ENCODE measurements at regions not wholly inside any gene's neighbourhood (a gene's known extent, or its start where the extent isn't known, plus 50 kb on each side); places are given as distances from the start of the nearest gene placed in this dataset.

DNA sequence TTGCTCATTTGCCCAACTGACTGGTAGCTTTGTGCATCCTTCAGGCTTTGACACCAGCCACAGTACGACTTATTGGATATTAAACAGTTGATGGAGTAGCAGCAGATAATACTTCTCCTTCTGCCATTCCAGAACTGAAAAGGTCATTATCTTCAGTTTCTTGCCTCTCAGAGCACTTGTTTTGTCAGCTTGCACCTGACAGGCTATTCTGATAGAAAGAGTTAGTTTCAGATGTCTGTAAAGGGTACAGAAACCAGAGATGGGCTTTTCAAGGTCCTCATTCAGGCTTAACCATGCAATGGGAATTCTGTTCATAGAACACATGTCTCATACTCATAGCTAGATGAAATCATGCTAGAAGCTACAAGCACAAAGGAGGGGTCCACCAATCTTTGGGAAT, 367.2 kb downstream of the OTOL1 start:
- ChIA-PET CTCF (no interaction called here), POLR2A (no interaction called here)
- H3K27ac Mint-ChIP-seq = no peak overlapping the region
- no peak overlapping the region for H3K4me3 Mint-ChIP-seq
- DNase-seq (ENCODE audit: low spot score) = no peak
- no peaks in the 10 kb centered on the region for H3K27me3 Mint-ChIP-seq (ENCODE audit: low read depth)
- H3K4me1 Mint-ChIP-seq = peaks cover 16% of the 10 kb centered on the region
- H3K36me3 Mint-ChIP-seq = no peaks in the 10 kb centered on the region
- ATAC-seq = no peak
- no peaks in the 10 kb centered on the region for H3K9me3 Mint-ChIP-seq
- no peak for TF ChIP-seq ZNF138 (CRISPR knock-in tag; conservative IDR thresholded peaks at IDR 0.05)
- no peak for TF ChIP-seq ARID4B (CRISPR knock-in tag; IDR thresholded peaks at IDR 0.05; ENCODE audit: borderline replicate concordance)
- no peak for TF ChIP-seq ERG (CRISPR knock-in tag; IDR thresholded peaks at IDR 0.05)
- no peak for TF ChIP-seq NR2C2 (CRISPR knock-in tag; IDR thresholded peaks at IDR 0.05)
- TF ChIP-seq TEAD1 (CRISPR knock-in tag; IDR thresholded peaks at IDR 0.05) = no peak
- no peak for TF ChIP-seq SMAD4 (CRISPR knock-in tag; IDR thresholded peaks at IDR 0.05)
- TF ChIP-seq MXD4 (CRISPR knock-in tag; IDR thresholded peaks at IDR 0.05; ENCODE audit: borderline replicate concordance) = no peak
- TF ChIP-seq E2F4 (CRISPR knock-in tag; IDR thresholded peaks at IDR 0.05; ENCODE audit: borderline replicate concordance, low read depth) = no peak

GRCh38 chr3:161866176-161866575, 369.6 kb downstream of the OTOL1 start:
- Mint-ChIP-seq H3K4me1 (peaks cover 8% of the 10 kb centered on the region), H3K36me3 (no peaks in the 10 kb centered on the region), H3K4me3 (no peak overlapping the region), H3K9me3 (no peaks in the 10 kb centered on the region), H3K27ac (no peak overlapping the region), H3K27me3 (ENCODE audit: low read depth) (no peaks in the 10 kb centered on the region)
- ChIA-PET CTCF (no interaction called here), POLR2A (no interaction called here)
- TF ChIP-seq AR (CRISPR knock-in tag; IDR thresholded peaks at IDR 0.05) = no peak
- DNase-seq (ENCODE audit: low spot score) (no peak), ATAC-seq (no peak)

GRCh38 chr3:161875483-161875882, 378.9 kb downstream of the OTOL1 start:
- ChIA-PET POLR2A (no interaction called here), CTCF (no interaction called here)
- H3K9me3 Mint-ChIP-seq = peaks cover 12% of the 10 kb centered on the region; the same call in 1 of the 2 replicates
- no peak for DNase-seq (ENCODE audit: low spot score)
- no peak overlapping the region for H3K27ac Mint-ChIP-seq
- no peak overlapping the region for H3K4me3 Mint-ChIP-seq
- H3K4me1 Mint-ChIP-seq = peaks cover 10% of the 10 kb centered on the region
- no peak for TF ChIP-seq NR3C1 (CRISPR knock-in tag; conservative IDR thresholded peaks at IDR 0.05; ENCODE audit: low read depth)
- TF ChIP-seq SMAD3 (CRISPR knock-in tag; IDR thresholded peaks at IDR 0.05; ENCODE audit: borderline replicate concordance) = no peak
- no peak for TF ChIP-seq NFE2L1 (CRISPR knock-in tag; IDR thresholded peaks at IDR 0.05)
- TF ChIP-seq ZNF317 (CRISPR knock-in tag; IDR thresholded peaks at IDR 0.05; ENCODE audit: borderline replicate concordance, low read depth) = no peak
- TF ChIP-seq ARID4B (CRISPR knock-in tag; IDR thresholded peaks at IDR 0.05; ENCODE audit: borderline replicate concordance) = no peak
- TF ChIP-seq NR2C2 (CRISPR knock-in tag; IDR thresholded peaks at IDR 0.05) = no peak
- no peak for TF ChIP-seq ZNF138 (CRISPR knock-in tag; conservative IDR thresholded peaks at IDR 0.05)
- no peak for TF ChIP-seq ZNF416 (CRISPR knock-in tag; IDR thresholded peaks at IDR 0.05)
- no peaks in the 10 kb centered on the region for H3K27me3 Mint-ChIP-seq (ENCODE audit: low read depth)
- ATAC-seq = peak; percentile 34; the same call in 1 of the 2 replicates
- no peaks in the 10 kb centered on the region for H3K36me3 Mint-ChIP-seq

Measured in WTC11 (cell line).